Vagina (tissue), 2 donors: ENCODE measurements at regions not wholly inside any gene's neighbourhood (a gene's known extent, or its start where the extent isn't known, plus 50 kb on each side); places are given as distances from the start of the nearest gene placed in this dataset.

Experiments
- DNase-seq, 2 donors: peaks; one replicate each; pipeline ENCODE4 v3.0.0-alpha.2; 2017; ENCODE audit errors: extremely low spot score in 2 of 2
- H3K27ac ChIP-seq: fragments of 200-600 bp; sonication (generic); one replicate; pipeline ENCODE4 v1.5.1; 2019
- H3K27me3 ChIP-seq: fragments of 200-600 bp; sonication (generic); one replicate; pipeline ENCODE4 v1.5.1; 2019
- H3K36me3 ChIP-seq, 2 donors: fragments of 200-600 bp; sonication (generic); one replicate each; pipeline ENCODE4 v1.5.1; 2017 to 2019
- H3K4me1 ChIP-seq: fragments of 200-600 bp; sonication (generic); one replicate; pipeline ENCODE4 v1.5.1; 2019
- H3K4me3 ChIP-seq, 2 donors: fragments of 200-600 bp; sonication (generic); 1 replicate in 1 of 2; 2 replicates in 1 of 2; pipeline ENCODE4 v1.5.1; 2016 to 2019
- H3K9me3 ChIP-seq: fragments of 200-600 bp; sonication (generic); one replicate; pipeline ENCODE4 v1.5.1; 2019
- POLR2A ChIP-seq, 2 donors: fragments of 450-650 bp; IDR thresholded peaks; one replicate each; pipeline ENCODE4 v1.6.1; 2017; ENCODE audit warnings: antibody characterized with exemption in 2 of 2, mild to moderate bottlenecking in 2 of 2, moderate library complexity in 2 of 2
- POLR2AphosphoS5 ChIP-seq, 2 donors: sonication (generic); formaldehyde crosslinking; IDR thresholded peaks; one replicate each; pipeline ENCODE4 v1.9.0; 2017; ENCODE audit warnings: antibody characterized with exemption in 2 of 2, mild to moderate bottlenecking in 2 of 2, low read depth in 1 of 2; ENCODE audit not compliant: insufficient read depth in 1 of 2
- intact Hi-C: fragments of 100-400 bp; cut with DNase I; formaldehyde crosslinking; loops from one replicate; pipeline ENCODE4 v1.15.1; 2023
- TF ChIP-seq, protein P1 (sequence below), 3 experiments: fragments of 450-650 bp in 2 of 3; fragments of 200-600 bp in 1 of 3; sonication (generic) in 1 of 3; IDR thresholded peaks; one replicate each; pipeline ENCODE4 v1.5.1; 2017 to 2019; ENCODE audit warnings: antibody characterized with exemption in 3 of 3, mild to moderate bottlenecking in 2 of 3, moderate library complexity in 2 of 3

DNA sequence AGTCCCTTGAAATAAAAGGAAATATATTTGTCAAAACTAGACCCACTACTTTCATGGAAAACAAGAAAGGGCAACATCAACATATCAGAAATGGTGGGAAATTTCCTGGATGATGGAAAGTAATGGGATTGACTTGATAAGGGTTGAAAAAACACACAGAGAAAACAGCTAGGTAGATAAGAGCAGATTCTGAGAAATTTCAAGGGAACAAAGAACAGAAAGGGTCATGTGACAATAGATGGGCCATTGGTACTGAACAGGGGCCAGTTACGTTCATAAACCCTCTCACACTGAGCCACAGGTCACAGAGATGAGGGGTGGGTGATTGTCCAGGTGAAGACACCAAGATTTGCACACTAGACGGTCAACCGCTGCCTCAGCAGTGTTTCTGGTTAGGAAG lies 98.7 kb downstream of the QPCT start:
- DNase-seq = no peak
- no peaks in the 10 kb centered on the region for H3K36me3 ChIP-seq
- no peak for TF ChIP-seq POLR2A (IDR thresholded peaks at IDR 0.05)
- TF ChIP-seq, protein P1, sequence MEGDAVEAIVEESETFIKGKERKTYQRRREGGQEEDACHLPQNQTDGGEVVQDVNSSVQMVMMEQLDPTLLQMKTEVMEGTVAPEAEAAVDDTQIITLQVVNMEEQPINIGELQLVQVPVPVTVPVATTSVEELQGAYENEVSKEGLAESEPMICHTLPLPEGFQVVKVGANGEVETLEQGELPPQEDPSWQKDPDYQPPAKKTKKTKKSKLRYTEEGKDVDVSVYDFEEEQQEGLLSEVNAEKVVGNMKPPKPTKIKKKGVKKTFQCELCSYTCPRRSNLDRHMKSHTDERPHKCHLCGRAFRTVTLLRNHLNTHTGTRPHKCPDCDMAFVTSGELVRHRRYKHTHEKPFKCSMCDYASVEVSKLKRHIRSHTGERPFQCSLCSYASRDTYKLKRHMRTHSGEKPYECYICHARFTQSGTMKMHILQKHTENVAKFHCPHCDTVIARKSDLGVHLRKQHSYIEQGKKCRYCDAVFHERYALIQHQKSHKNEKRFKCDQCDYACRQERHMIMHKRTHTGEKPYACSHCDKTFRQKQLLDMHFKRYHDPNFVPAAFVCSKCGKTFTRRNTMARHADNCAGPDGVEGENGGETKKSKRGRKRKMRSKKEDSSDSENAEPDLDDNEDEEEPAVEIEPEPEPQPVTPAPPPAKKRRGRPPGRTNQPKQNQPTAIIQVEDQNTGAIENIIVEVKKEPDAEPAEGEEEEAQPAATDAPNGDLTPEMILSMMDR (IDR thresholded peaks at IDR 0.05) = no peak
- TF ChIP-seq POLR2AphosphoS5 (IDR thresholded peaks at IDR 0.05; ENCODE audit: insufficient read depth in 1 of 2, low read depth in 1 of 2) = no peak
- intact Hi-C loops = no loop called here
- H3K4me1 ChIP-seq = no peaks in the 10 kb centered on the region
- no peaks in the 10 kb centered on the region for H3K27me3 ChIP-seq
- no peak overlapping the region for H3K4me3 ChIP-seq
- no peaks in the 10 kb centered on the region for H3K9me3 ChIP-seq
- H3K27ac ChIP-seq = no peak overlapping the region

DNA sequence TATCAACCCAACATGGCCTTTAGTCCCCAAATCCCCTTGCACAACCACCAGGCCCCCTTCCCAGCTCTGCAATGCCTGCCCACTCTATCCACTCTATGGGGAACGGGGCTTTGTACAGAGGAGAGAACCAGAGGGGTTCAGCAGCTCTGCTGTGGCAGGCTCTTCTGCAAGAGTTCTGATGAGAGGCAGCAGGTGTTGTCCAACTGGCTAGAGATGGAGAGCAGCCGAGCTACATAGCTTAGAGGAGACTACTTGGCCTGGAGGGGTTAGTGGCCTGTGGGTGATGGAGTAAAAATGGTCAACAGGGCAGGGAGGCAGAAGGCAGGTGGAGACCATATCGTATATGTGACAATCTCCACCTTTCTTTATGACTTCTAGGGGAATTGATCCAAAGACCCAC lies 103.0 kb downstream of the QPCT start:
- Histone ChIP-seq H3K27me3 (no peaks in the 10 kb centered on the region), H3K4me1 (peaks cover 8% of the 10 kb centered on the region), H3K27ac (no peak overlapping the region), H3K4me3 (no peak overlapping the region), H3K9me3 (no peaks in the 10 kb centered on the region), H3K36me3 (no peaks in the 10 kb centered on the region)
- intact Hi-C loops = no loop called here
- TF ChIP-seq POLR2AphosphoS5 (IDR thresholded peaks at IDR 0.05; ENCODE audit: insufficient read depth in 1 of 2, low read depth in 1 of 2) (no peak), POLR2A (IDR thresholded peaks at IDR 0.05) (no peak)
- TF ChIP-seq, protein P1 (IDR thresholded peaks at IDR 0.05) = no peak
- no peak for DNase-seq

- TF ChIP-seq POLR2A (IDR thresholded peaks at IDR 0.05) (no peak), POLR2AphosphoS5 (IDR thresholded peaks at IDR 0.05; ENCODE audit: insufficient read depth in 1 of 2, low read depth in 1 of 2) (no peak)
- DNase-seq = no peak
- H3K27me3 ChIP-seq = no peaks in the 10 kb centered on the region
- no peak overlapping the region for H3K4me3 ChIP-seq
- no peaks in the 10 kb centered on the region for H3K9me3 ChIP-seq
- no peak overlapping the region for H3K27ac ChIP-seq
- H3K36me3 ChIP-seq = no peaks in the 10 kb centered on the region
- H3K4me1 ChIP-seq = peaks cover 8% of the 10 kb centered on the region
- intact Hi-C loops = no loop called here
Measured at GRCh38 chr2:37448342-37449120, 104.1 kb downstream of the QPCT start.

GRCh38 chr2:37449761-37450296 lies 105.4 kb downstream of the QPCT start:
- H3K36me3 ChIP-seq = no peaks in the 10 kb centered on the region
- H3K9me3 ChIP-seq = no peaks in the 10 kb centered on the region
- H3K4me1 ChIP-seq = peaks cover 8% of the 10 kb centered on the region
- intact Hi-C loops = no loop called here
- H3K27me3 ChIP-seq = no peaks in the 10 kb centered on the region
- no peak overlapping the region for H3K4me3 ChIP-seq
- no peak overlapping the region for H3K27ac ChIP-seq
- TF ChIP-seq, protein P1 (IDR thresholded peaks at IDR 0.05) = no peak
- TF ChIP-seq POLR2AphosphoS5 (IDR thresholded peaks at IDR 0.05; ENCODE audit: insufficient read depth in 1 of 2, low read depth in 1 of 2) = no peak
- no peak for TF ChIP-seq POLR2A (IDR thresholded peaks at IDR 0.05)
- DNase-seq = no peak

DNA sequence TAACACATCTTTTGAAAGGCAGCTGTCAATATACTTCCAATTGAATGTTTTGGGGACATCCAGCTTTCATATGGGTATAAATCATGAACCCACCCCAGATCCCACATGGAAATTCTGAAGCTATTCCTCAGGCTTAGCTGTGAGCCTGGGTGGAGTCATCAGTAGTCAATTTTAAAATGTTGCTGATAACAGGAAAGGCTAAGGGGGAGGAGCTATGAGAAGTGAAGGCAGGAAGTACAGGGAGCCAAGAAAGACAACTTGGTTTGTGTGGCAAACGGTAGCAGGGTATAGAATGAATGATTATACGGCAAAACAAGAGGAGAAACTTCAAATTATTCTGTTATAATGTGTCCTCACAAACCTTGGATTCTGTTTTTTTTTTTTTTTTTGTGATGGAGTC lies 108.6 kb downstream of the QPCT start:
- Histone ChIP-seq H3K9me3 (no peaks in the 10 kb centered on the region), H3K4me1 (peaks cover 27% of the 10 kb centered on the region), H3K36me3 (no peaks in the 10 kb centered on the region), H3K4me3 (no peak overlapping the region), H3K27me3 (no peaks in the 10 kb centered on the region), H3K27ac (no peak overlapping the region)
- no peak for DNase-seq
- intact Hi-C loops = no loop called here
- TF ChIP-seq POLR2A (IDR thresholded peaks at IDR 0.05) = no peak
- TF ChIP-seq, protein P1 (IDR thresholded peaks at IDR 0.05) = no peak
- TF ChIP-seq POLR2AphosphoS5 (IDR thresholded peaks at IDR 0.05; ENCODE audit: insufficient read depth in 1 of 2, low read depth in 1 of 2) = no peak
